ENCODE measurements at regions not wholly inside any gene's neighbourhood (a gene's known extent, or its start where the extent isn't known, plus 50 kb on each side); places are given as distances from the start of the nearest gene placed in this dataset.

GRCh38 chr2:138180692-138181386 is 216.6 kb downstream of the HNMT start:
- H3K4me1 ChIP-seq, result no peaks in the 10 kb centered on the region
- TF ChIP-seq CTCF (IDR thresholded peaks at IDR 0.05), result no peak
- intact Hi-C loops (cut with DNase I), result no loop called here
- H3K27me3 ChIP-seq (ENCODE audit: low read depth), result no peaks in the 10 kb centered on the region
- no peaks in the 10 kb centered on the region for H3K36me3 ChIP-seq
- H3K9me3 ChIP-seq, result no peaks in the 10 kb centered on the region
- H3K27ac ChIP-seq, result no peak overlapping the region
- no peak for DNase-seq
- H3K4me3 ChIP-seq, result no peak overlapping the region
- ATAC-seq, result no peak

- Histone ChIP-seq H3K9me3 (no peaks in the 10 kb centered on the region), H3K27me3 (ENCODE audit: low read depth) (no peaks in the 10 kb centered on the region), H3K27ac (no peak overlapping the region), H3K4me1 (no peaks in the 10 kb centered on the region), H3K36me3 (no peaks in the 10 kb centered on the region), H3K4me3 (no peak overlapping the region)
- TF ChIP-seq CTCF (IDR thresholded peaks at IDR 0.05), result no peak
- DNase-seq, result no peak
- intact Hi-C loops (cut with DNase I), result no loop called here
- no peak for ATAC-seq
Observed at GRCh38 chr2:138182250-138182936, 218.1 kb downstream of the HNMT start.

GRCh38 chr2:138182937-138183312 is 218.7 kb downstream of the HNMT start:
- DNase-seq (no peak), ATAC-seq (no peak)
- no peaks in the 10 kb centered on the region for H3K27me3 ChIP-seq (ENCODE audit: low read depth)
- H3K27ac ChIP-seq, result no peak overlapping the region
- TF ChIP-seq CTCF (IDR thresholded peaks at IDR 0.05), result no peak
- no peaks in the 10 kb centered on the region for H3K36me3 ChIP-seq
- no peaks in the 10 kb centered on the region for H3K4me1 ChIP-seq
- intact Hi-C loops (cut with DNase I), result no loop called here
- no peaks in the 10 kb centered on the region for H3K9me3 ChIP-seq
- no peak overlapping the region for H3K4me3 ChIP-seq

- ATAC-seq (no peak), DNase-seq (no peak)
- H3K36me3 ChIP-seq, result no peaks in the 10 kb centered on the region
- no peaks in the 10 kb centered on the region for H3K9me3 ChIP-seq
- TF ChIP-seq CTCF (IDR thresholded peaks at IDR 0.05), result no peak
- H3K4me1 ChIP-seq, result no peaks in the 10 kb centered on the region
- no peaks in the 10 kb centered on the region for H3K27me3 ChIP-seq (ENCODE audit: low read depth)
- no peak overlapping the region for H3K27ac ChIP-seq
- no peak overlapping the region for H3K4me3 ChIP-seq
- intact Hi-C loops (cut with DNase I), result no loop called here
Observed at GRCh38 chr2:138183705-138184104, 219.4 kb downstream of the HNMT start.

- intact Hi-C loops (cut with DNase I), result no loop called here
- Histone ChIP-seq H3K4me1 (no peaks in the 10 kb centered on the region), H3K9me3 (no peaks in the 10 kb centered on the region), H3K4me3 (no peak overlapping the region), H3K27me3 (ENCODE audit: low read depth) (no peaks in the 10 kb centered on the region), H3K36me3 (no peaks in the 10 kb centered on the region), H3K27ac (no peak overlapping the region)
- DNase-seq (no peak), ATAC-seq (no peak)
- no peak for TF ChIP-seq CTCF (IDR thresholded peaks at IDR 0.05)
Observed at GRCh38 chr2:138184428-138184827, 220.2 kb downstream of the HNMT start.
